Urothelium cell line (cell line): ENCODE measurements at regions not wholly inside any gene's neighbourhood (a gene's known extent, or its start where the extent isn't known, plus 50 kb on each side); places are given as distances from the start of the nearest gene placed in this dataset.
A peak's percentile ranks its signal among the peaks of the same experiment; 100 is the strongest.

Experiments
- DNase-seq: peaks from one replicate; pipeline ENCODE4 v3.0.0; 2011; ENCODE audit warnings: low spot score, mixed read lengths
- FAIRE-seq: peaks from 2 replicates; lab custom pipeline; 2011; peaks lifted over from hg19 to GRCh38; lab: Jason Lieb, UNC

DNA sequence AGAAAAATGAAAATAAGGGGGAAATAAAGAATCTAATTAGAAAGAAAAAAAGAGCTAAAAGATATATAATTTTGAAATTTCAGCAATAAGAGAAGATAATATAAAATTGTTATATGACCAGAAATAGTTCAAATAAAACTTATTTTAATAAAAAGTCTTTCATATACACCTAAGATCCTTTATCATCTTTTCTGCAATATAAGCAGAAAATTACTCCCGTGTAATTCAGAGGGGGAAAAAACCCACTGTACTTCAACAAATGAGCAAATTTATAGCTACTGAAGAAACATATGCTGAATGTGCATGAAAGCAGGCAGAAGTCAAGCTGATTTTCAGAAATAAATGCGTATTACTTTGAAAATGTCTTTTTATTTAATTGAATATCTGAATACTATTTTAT is 771.3 kb downstream of the FAT4 start:
- no peak for FAIRE-seq
- no peak for DNase-seq

DNA sequence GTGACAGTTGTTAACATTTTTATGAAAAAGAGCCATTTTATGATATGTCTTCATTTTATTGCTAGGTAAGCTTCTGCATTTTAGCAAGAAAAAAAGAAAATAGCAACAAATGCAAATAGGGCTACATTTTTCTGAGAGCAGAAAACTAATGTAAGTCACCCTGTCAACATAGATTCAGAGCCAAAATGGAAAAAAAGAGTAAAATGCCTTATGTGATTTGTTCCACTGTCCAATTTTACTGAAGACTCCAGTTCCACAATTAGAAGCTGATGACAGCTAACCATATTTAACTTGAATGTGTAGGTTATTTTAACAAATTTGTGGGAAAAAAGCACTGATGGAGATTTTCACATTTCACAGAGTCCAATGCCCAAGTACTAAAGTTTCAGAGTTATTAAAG is 772.3 kb downstream of the FAT4 start:
- no peak for DNase-seq
- FAIRE-seq, result no peak

DNA sequence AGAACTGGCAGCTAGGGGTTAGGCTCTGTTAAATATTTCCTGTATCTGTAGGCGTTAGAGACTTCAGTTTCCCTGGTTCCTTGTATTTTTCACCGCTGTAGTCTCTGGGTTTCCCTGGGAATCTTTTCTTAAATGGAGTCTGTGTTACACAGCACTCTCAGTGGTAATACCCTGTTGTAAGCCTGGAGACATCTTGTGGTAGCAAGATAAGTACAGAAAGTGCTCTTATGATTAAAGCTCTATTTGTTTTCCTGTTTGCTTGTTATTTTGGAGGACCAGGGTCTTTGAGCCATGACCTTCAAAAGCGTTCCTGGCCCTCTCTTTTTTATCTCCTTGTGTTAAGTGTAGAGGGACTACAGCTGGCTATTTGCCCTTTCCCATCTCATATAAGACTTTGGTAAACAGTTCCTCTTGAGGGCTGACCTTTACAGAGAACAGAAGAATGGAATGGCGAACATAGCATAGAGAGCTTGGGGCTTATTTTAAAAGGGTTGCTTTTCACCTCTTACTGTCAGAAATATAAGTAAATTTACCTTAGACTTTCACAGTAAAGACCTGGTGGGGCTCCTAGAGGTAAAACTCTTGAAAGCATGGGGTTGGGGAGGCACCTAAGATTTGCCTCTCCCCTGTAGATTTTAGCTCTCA is 782.5 kb downstream of the FAT4 start:
- DNase-seq, result no peak
- FAIRE-seq, result no peak

DNA sequence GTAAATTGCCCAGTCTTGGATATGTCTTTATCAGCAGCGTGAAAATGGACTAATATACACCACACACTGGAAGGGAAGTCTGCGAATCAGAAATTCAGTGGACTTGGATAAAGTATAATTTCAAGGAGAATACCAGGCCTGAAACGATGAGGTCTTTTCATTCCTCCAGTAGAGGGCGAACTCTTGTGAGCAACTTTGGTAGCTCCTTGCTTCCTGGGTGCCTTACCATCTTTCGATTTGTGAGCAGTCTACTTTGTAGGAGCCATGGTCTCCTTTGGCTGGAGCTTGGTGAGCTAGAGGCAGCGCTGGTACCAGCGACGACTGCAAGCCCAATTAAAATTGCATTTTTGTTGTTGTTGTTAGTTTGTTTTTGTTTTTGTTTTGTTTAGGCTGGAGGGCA is 791.9 kb downstream of the FAT4 start:
- DNase-seq (no peak), FAIRE-seq (peak; percentile 5)

DNA sequence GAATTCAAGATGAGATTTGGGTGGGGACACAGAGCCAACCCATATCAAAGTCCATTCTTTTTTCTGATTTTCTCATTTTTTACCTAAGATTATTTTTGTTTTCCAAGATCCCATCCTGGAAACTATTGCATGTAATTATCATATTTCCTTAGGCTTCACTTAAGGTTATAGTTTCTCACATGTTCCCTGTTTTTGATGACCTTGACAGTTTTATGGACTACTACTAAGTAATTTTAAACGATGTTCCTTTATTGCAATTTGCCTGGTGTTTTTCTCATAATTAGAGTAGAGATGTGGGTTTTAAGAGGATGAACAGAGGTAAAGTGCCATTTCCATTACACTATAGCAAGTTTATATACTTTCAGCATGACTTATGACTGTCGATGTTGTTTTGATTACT is 795.1 kb downstream of the FAT4 start:
- DNase-seq (no peak), FAIRE-seq (no peak)

DNA sequence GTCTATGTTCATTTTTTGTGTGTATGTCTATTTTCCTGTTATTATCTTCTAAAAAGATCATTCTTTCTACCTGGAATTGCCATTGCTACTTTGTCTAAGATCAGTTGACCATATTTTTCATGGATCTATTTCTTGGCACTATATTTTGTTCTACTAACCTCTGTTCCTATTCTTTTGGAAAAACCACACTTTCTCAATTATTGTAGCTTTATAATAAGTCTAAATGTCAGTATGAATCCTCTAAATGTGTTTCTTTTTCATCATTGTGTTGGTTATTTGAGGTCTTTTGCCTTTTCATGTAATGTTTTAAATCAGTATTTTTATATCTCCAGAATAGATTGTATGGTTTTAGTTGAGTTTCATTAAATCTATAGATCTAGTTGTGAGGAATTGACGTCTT is 798.3 kb downstream of the FAT4 start:
- FAIRE-seq, result no peak
- DNase-seq, result no peak

DNA sequence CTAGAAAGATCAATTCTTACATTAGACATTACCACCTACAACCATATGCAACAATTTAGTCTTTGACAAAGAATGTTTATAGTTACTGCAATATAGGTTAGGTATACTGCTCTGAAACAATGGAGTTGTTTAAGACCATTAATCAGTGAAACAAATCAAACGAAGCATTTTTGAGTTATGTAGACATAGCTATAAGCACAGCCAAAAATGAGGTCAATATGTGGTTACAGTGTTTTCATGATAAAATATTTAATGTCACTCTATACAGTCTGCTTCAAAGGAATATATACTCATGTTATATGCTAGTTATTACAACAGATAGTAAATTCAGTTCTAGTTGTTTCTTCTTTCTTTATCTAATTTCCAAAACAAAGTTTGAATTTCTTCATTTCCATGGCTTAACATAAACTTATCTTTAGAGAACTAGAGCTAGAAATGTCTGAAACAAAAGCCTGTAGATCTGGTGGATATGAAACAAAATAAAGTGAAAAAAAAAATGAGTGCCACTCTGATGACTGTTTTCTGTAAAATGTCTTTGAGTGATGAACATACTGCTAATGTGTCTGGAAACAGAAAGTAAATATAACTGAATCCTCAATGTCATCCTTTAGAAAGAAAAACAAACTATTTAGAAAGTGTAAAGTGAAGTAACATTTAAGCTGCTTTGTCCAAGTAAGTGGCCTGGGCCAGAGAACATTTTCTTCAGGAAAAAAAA is 809.0 kb downstream of the FAT4 start:
- DNase-seq, result no peak

DNA sequence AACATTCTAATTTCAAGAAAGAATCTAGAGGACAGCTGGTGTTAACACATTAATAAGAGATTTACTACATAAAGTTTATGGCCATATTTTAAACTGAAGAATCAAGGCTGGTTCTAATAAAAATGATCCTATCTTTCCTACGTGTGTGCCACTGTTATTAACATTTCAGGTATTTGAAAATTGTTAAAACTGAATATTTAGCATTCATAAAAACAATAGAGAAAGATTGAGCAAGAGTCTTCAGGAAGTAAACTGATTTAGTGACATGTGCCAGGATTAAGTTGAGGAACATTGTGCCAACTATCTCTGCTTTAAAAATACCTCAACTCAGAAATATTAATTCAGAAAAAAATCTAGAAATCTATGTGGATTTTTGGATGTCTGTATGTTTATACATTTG is 810.1 kb downstream of the FAT4 start:
- DNase-seq, result no peak
- FAIRE-seq, result no peak

More for the DNA sequence above, 809.0 kb downstream of the FAT4 start:
- no peak for FAIRE-seq

DNA sequence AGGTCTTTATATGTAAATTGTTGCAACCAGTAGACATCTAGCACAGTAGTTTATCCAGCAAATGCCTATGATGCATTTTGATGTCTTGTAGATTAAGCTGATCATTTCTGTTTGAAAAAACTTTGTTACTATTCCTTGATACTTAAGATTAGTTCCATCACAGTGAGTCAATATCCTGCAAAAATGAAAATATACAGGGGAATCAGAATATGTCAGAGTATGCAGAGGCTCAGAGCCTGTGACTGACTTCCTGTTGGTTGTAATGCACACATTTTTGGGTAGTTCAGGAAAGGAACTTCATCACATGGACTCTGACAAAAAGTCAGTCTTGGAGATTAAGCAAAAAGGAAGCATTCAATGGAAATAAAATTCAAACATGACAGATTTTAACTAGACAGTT is 815.5 kb downstream of the FAT4 start:
- FAIRE-seq, result no peak
- DNase-seq, result no peak

DNA sequence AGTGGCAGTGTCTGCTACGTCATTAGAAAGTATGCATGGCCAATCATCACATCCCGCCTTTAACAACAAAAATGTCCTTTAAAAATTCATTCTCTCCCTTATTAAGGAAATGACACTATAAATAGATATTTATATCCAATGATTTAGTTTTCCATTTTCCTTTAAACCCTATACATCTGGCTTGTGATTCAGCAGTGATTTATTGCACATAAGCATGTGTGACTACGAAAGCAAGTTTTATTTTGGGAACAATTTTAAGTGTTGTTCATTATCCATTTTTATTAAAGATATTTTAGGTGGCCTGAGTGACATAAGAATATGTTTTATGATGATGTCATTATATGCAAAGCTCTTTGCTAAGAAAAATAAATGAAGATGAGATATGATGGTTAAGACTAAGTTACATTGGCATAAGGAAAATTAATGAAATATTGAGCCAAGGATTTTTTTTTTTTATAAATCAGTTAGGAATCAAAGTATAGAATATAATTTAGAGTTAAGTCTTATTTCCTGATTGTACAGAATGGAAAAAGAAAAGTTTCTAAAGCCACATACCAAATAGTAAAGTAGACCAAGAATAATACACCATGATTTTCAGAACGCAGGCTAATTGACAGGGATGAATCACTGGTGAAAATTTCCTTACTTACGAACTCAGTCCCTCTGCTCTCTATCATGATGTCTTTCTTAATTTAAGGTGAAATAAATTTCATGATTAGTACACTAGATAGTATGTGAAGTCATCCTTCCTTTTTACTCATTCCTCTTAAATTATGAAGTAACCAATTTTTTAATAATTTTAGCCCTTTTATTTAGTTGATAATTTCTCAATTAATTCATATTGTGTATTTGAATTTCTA is 822.4 kb downstream of the FAT4 start:
- DNase-seq, result no peak
- FAIRE-seq, result no peak

DNA sequence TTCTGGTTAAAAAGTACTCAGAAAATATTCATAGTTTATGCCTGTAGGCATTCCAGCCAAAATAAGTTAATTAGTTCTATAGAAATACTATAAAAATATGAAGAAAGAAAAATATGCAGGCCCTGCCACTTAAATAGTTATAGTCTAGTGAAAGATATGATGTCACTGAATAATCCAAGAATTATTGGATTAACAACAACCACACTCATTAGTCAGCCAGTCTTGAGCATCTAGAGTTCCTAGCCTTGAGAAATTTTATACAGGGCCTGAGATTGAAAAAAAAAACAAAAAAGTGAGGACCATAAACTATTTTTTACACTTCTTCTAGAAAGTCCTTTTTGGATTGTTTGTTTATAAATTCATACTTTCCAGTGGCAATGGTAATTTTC is 823.0 kb downstream of the FAT4 start:
- no peak for FAIRE-seq
- no peak for DNase-seq

DNA sequence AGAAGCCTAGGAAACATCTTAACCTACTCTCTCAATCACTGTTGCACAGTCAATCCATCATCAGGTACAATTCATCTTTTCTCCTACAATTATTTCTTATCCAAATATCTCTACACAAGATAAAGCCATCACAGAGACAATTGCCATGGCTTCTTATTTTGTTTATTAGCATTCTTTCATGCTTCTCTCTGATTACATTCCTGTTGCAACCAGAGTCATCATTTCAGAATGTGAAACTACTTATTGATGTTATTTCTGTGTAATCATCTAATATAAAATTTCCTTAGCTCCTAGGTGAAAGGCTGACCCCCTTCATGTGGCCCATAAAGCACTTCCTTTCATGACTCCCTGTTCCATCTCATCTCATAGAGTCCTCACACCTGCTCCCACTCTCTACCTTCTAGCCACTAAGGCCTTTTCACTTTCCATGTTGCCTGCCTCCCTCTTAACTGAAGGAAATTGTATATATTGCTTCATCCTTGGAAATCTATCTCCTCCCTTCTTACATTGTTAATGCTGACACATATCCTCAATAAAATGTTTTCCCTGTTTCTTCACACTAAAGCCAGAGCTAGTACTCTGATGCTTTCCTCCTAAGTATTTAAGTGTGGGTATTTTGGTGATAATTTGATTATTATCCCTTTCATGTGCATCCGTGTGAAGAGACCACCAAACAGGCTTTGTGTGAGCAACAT is 829.9 kb downstream of the FAT4 start:
- no peak for DNase-seq
- no peak for FAIRE-seq

DNA sequence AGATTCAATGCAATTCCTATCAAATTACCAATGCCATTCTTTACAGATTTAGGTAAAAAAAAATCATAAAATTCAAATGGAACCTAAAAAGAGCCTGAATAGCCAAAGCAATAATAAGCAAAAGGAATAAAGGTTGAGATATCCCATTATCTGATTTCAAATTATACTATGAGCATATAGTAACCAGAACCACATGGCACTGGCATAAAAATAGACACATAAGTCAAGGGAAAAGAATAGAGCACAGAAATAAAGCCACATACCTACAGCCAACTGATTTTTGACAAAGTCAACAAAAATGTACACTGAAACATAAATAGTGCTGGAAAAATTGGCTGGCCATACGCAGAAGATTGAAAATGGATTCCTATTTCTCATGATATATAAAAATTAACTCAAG is 853.7 kb downstream of the FAT4 start:
- DNase-seq, result no peak
- FAIRE-seq, result no peak

DNA sequence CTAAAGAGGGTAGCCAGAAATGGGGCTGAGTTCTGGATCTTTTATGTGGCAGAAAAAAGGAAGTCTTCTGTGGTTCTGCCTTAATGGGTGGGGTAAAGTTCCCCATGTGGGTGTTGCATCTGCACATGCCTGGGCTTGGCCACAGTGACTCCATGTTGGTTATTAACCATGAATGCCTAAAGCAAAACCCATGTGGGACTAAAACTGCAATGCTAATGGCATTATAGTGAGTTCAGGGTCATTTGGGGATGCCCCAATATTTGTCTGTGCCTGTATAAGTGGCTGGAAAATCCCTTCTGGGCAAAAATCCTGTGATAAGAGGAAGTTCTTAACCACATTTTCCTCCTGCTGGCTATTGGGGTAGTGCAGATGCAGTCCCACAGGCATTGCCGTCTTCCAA is 857.4 kb downstream of the FAT4 start:
- no peak for FAIRE-seq
- DNase-seq, result no peak

DNA sequence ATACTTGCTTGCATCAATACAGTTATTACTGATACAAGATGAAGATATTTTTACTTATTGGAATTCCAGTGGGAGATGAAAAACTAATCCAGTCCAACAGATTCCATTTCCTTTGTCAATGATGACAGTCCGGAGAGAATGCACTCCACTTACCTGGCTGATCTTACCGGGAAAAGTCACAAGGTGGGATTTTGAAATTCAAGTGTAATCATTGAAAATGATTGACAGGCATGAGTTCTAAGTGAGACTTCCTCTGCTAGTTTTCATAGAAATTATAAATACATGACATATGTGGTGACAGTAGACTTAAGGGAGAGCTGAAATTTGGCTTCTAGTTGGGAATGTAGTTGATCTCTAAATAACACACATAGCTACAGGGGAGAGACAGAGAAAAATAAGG is 859.9 kb downstream of the FAT4 start:
- DNase-seq (no peak), FAIRE-seq (no peak)

DNA sequence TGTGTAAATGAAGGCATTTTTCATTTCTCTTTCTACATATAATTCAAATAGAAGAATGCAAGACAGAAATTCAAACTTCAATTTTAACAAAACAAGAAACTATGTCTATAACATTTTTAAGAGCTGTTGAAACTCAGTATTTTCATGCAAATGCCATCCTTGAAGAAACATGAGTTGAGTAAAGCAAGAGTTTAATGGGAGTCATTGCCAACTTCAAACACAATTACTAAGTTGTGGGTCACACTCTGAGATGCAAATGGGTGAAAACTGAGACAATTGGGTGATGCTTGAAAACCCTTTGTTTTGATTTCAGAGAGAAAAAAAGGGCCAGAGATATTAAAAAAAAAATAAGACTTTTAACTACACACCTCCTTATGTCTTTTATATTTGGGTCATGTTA is 865.9 kb downstream of the FAT4 start:
- DNase-seq (no peak), FAIRE-seq (no peak)

DNA sequence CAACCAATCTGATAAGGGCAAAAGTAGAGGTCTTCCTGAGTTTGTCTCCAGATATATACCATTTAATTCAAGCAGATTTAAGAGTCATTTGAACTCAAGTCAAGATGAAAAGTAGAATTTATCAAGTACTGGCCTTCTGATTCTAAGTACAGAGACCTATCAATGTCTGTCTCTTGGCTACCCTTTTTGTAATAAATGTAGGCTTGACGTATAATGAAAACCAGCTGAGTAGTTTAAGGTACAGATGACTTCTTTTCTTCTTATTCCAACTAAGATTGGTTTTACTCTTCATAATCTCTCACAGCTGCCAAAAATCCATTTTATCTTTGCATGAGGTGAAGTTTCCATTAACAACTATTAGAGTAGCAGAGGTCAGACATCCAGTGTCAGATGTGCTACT is 867.6 kb downstream of the FAT4 start:
- FAIRE-seq (no peak), DNase-seq (no peak)

DNA sequence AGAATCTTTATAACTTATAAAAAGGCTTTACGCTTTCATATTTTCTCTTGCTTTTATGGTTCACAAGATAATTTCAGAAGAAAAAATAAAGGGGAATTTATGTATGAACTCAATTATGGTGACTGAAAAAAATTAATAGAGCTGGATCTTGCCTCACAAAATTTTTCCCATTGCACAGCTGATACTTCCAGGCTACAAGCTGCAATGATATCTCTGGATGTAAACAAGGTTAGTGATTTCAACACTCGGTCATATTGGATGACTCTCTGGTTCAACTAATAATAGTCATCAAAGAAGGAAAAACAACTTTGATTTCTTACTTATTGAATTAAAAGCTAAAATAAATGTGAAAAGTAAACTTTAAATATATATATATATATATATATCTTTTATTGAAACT is 868.0 kb downstream of the FAT4 start:
- FAIRE-seq, result no peak
- no peak for DNase-seq

DNA sequence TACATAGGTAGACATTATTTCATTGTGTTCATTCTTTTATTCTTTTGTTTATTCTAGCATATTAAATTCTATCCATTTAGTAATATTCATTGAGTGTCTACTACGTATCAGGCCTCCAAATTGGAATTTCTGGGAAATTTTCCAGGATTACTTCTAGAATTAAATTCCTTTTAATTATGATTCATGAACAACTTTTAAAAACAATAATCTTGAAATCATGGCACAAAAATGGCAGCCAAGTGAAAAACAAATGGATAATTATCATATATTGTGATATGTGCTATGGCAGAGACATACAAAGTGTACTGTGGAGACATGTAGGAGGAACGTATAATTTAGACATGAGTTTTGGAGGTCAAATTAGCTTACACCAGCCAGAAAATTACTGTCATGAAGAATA is 868.5 kb downstream of the FAT4 start:
- no peak for FAIRE-seq
- no peak for DNase-seq

DNA sequence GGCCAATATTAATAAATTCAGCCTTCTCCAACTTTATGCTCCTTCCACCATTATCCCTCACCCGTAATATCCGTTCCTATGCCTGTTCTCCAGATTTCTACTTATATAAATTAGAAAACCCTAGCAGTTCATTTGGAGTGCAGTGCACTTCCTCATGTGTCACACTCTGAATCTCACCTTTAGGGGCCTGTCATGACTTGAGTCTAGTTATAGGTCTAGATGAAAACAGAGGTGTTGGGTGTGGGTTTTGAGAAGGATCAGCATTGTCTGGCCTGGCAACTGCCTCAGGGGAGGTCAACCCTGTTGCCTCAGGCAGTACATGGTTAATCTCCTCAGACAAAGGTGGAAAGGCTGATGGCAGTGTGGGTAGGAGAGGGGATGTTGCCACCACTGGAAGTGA is 876.8 kb downstream of the FAT4 start:
- no peak for DNase-seq
- FAIRE-seq, result no peak

DNA sequence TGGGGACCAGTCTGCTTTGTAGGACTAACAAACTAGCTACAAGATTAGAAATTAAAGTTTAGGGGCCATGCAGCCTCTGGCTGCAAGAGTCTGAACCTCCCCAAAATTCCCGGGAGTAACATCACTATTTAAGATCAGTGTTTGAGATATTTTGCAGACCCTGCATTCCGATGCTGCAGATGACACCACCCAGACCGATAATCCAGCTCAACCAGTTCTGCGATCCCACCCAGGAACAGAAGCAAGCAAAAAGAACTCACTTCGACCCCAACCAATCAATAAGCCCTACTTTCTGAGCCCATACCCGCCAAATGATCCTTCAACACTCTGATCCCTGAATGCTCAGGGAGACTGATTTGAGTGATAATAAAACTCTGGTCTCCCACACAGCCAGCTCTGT is 877.8 kb downstream of the FAT4 start:
- no peak for FAIRE-seq
- no peak for DNase-seq
